ENCODE measurements at regions not wholly inside any gene's neighbourhood (a gene's known extent, or its start where the extent isn't known, plus 50 kb on each side); places are given as distances from the start of the nearest gene placed in this dataset.
A peak's percentile ranks its signal among the peaks of the same experiment; 100 is the strongest.
"Not testable (repeated sequence)": the region's sequence is repeated elsewhere in the genome, so short reads cannot be mapped to it uniquely, and the experiment has no call there.

DNA sequence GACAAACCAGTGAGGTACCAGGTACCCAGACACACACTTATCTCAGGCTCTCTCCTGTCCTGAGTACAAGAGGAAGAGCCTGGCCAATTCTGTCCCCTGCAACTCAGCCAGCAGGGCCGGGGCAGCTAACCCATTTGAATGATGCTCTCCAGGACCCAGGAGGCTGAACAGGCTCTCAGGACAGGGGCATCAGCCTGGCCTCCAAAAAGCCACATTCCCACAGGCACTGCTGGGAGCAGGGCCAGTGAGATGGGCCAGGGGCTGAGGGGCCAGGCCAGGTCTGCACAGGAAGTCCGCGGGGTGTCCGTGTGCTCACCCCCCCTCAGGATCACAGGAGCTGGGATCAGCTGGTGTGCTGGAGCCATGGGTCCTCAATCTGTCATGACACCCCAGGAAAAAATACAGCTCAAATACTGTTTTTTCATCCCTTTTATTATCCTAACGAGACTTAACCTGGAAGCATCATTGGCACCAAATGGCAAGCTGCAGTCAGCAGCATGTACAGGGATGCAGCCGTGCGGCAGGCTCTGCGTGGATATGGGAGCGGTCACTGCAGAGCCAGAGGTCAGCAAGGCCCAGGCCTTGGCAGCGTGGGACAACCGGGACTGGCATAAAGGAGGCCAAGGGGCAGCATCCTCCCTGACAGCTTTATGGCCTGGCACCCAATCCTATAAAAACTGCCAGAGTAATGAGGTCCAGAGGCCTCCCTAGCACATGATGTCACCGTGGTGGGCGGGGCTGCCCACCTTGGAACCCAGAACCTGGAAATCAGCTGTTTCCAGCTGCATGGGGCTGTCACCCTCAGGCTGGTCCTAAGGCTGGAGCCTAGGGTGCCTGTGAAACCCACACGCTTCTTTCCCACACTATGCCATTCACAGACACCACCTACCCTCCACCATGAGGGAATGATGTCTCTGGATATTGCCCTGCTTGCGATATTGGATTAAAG lies 276.7 kb downstream of the C16orf95 start:
- no peak for DNase-seq

DNA sequence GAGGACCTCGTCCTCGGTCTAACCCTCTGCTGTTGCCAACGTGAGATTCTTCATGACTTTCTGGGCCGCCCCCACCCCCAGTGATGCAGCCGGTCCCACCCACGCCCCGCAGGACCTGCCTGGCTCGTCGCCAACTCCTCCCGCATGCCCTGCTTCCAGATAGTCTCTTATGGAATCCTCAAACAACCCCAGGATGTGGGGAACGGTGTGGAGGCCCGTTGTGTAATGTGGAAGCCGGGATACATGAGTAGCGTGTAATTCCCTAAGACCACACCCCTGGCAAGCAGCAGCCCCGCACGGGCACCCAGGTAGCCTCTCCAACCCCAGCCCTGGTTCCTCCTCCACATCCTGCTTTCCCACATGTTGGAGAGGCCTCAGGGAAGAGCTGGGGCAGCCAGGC lies 275.9 kb downstream of the C16orf95 start:
- DNase-seq, result no peak

DNA sequence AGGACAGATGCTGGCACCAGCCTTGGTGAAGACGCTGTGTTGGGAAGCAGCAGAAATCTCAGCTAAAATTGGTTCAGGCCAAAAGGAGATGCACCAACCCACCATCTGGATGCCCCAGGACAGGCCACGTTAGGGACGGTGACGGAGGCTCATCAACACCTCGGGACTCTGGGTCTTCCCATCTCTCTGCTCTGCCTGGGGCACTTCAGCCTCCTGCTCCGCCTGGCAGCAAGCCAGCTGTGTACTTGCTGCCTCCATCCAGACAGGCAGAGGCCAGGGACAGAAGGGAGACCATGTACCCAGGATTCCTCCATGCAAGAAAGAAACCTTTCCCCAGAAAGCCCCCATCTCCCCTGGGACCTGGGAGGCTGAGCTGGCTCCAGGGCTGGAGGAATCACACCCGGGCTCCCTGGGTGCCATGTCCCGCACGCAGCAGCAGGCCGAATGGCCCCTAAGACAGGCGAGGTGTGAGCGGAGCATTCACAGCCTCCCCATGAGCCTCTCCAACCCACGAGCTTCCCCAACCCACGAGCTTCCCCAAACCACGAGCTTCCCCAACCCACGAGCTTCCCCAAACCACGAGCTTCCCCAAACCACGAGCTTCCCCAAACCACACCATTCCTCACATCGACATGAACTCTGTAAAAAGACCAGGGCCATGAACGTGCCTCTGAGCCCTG lies 274.5 kb downstream of the C16orf95 start:
- DNase-seq, result peak; percentile 13

DNA sequence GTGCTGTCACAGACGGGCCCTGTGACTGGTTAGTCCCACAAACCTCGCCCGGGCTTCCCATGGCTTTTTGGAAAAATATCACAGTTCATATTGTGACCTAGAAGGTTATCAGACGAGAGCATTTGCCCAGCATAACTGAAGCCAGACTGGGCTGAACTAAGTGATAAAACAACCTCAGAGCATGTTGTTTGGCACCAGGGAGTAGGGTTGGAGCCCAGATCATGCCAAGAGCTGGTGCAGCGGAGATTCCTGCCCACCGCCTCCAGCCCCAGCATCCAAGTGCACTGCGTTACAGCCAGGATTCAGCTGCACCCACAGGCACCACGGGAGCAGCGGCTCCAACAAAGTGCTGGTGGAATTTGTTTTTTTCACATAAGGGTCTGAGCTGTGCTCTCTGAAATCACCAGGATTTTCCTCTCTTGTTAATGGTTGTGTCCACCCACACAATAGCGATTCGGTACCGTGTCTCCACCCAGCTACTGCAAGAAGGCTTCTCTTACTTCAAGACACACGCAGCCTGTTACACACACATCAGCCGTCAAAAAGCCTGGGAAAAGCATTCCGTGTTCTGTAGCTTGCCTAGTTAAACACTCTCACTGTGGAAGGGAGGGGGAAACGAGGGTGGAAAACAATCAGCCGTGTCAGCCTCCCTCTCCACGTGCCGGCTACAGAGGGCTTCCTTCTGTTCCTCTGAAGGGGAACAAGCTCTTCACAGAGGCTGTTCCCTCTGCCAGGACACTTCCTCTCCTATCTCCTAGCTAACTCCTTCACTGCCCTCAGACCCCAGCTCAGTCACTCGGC lies 273.8 kb downstream of the C16orf95 start:
- no peak for DNase-seq

DNA sequence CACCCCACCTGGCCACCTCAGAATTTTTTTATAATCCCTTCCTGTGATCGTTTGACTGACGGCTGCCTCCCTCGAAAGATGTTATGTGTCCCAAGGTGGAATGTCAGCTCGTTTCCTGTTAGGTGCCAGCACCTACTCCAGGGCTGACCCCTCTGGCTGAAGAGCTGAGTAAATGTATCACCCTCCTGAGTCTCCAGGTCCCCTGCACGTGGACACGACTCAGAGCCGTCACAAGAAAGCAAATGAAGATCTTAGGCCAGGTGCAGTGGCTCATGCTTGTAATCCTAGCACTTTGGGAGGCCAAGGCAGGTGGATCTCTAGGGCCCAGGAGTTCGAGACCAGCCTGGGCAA lies 273.2 kb downstream of the C16orf95 start:
- no peak for DNase-seq

DNA sequence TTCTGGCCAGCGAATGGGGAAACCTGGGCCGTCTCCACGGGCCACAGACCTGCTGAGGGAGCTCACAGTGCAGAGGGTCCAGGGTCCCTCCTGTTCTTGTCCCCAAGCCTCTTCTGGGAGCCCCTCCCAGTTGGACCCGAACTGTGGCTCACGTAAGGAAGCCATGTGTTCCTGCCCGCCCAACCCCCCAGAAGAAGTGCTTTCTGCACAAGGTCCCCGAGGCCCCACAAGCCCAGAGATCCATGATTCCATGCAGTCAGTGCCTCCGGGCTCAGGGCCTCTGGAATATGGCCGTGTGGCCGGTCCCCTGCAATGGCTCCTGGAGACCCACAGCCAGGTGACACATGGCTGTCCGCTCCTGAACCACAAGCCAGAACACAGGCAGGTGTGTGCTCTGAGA lies 272.4 kb downstream of the C16orf95 start:
- DNase-seq, result no peak

DNA sequence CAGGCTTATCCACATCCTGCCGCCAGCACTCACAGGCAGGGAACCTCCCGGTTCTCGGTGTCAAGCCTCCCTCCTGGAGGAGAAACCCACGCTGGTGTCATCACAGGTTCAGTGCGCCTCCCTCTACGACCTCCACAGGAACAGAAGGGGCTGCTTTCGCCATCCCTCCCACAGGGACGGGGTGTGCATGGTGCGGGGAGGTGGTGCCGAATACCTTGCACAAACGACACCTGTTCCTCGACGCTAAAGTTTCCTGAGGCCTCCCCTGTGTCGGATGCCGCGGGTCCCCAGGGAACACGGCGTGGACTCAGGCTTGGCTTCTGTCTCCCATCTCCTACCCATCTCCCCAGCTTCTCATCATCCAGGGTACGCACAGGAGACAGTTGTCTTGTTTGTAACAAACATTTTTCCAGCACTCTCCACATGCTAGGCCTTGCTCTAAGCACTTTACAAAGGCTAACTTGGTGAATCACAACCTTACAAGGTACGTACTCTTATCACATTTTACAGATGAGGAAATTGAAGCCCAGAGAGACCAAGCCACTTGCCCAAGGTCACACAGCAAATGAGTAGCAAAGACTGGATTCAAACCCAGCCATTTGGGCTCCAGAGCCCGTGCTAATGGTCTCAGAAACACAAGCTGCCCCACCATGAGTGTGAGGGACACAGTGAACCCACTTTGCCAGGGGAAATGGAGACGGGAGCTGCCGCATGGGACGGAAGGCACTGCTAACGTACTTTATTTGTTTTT lies 271.6 kb downstream of the C16orf95 start:
- no peak for DNase-seq

DNA sequence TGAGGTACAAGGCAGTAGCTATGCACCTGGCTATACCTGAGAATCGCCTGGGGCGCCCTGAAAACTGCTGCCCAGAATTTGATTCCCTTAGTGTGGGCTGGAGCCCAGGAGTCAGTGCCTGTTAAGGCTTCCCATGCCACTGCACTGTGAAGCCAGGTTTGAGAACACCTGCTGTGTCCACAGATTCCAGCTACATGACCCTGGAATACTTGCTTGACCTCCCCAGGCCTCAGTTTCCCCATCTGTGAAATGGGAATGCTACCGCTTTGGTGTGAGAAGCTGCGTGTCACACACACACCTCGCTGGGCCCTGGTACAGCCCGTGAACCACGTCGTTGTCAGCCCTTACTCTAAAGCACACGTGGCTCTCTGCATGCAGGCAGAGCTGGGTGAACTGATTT lies 271.0 kb downstream of the C16orf95 start:
- DNase-seq, result no peak

DNA sequence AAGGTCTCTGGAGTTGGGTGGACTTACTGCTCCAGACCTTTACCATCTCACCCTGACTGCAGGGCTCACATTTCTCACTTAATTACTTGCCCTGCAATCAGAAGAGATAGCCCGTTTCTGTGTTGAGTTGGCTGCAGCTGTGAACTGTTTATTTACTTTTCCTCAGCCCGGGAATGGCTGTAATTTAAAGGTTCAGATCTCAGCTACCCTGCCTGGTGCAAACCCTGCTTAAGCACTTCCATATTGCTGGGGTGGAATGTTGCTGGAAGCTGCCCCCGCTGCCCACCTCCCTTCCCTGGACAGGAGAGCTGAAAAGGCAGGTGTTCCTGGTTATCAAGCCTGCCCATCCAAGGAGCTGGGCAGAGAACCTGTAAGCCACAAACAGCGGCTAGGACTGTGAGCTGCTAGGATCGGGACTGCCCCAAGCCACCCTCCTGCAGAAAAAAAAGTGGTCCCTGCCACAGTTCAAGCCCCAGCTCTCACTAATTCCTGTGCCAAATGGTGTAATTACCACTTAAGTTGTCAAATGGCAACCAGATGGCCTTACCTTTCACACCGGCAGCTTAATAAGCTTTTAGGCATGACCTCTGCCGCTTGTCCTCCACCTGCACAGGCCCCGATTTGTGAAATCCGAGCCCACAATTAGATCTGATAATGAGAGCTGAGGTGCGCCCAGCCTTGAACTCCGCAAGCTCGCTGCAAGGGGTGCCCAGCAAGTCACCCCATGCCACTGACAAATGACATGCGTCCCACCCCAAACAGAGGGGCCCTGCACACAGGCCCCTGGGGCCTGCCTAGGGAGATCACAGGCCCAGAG lies 269.8 kb downstream of the C16orf95 start:
- DNase-seq, result peak; percentile 13

DNA sequence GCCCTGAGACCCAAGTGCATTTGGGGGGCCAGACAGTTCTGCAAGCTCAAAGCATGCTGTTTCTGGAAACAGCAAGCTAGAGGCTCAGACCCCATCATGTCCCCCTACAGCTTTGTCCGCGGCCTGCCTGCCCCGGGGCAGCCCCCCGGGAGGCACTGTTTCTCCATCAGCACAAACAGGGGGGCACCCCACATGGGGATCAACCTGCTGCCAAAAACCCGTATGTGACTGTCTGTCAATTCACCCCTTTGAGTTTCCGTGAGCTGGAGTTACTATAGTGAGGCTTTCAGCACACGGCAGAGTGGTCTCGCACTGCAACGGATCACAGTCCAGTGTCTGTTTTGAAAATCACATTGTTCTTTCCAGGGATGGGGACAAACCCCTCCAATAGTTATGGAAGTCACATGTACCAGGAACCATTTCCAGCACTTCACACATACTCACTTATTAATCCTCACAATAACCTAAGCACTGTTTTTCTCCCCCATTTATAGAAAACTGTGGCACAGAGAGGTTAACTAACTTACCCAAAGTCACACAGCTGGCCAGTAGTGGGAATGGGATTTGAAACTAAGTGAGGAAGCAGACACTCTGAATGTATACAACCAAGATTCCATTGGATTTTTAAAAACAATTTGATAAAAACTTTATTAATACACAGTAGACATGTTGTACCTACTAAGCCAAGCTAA lies 269.0 kb downstream of the C16orf95 start:
- DNase-seq, result no peak

DNA sequence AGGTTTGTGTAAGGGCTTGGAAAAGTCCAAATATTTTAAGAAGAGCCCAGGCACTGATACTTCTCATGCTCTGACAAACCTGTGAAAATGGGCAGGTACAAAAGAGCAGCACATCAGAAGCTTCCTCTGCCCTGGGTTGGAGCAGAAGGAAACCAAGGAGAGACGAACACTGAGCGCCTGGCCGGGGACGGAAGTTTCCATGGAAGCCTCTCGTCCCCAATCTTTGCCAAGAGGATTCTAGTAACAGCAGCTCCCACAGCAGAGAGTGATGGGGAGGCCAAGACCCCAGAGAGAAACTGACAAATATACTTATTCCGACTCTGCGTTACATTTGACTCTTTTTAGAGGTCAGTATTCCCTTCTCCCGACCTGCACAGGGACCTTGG lies 268.5 kb downstream of the C16orf95 start:
- DNase-seq, result no peak

DNA sequence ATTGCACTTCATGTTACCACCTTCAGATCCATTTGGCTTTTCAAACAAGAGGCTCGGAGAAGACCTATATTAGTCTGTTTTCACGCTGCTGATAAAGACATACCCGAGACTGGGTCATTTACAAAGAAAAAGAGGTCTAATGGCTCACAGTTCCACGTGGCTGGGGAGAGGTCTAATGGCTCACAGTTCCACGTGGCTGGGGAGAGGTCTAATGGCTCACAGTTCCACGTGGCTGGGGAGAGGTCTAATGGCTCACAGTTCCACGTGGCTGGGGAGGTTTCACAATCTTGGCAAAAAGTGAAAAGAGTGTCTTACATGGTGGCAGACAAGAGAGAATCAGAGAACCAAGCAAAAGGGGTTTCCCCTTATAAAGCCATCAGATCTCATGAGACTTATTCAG lies 268.0 kb downstream of the C16orf95 start:
- DNase-seq, result not testable (repeated sequence)

DNA sequence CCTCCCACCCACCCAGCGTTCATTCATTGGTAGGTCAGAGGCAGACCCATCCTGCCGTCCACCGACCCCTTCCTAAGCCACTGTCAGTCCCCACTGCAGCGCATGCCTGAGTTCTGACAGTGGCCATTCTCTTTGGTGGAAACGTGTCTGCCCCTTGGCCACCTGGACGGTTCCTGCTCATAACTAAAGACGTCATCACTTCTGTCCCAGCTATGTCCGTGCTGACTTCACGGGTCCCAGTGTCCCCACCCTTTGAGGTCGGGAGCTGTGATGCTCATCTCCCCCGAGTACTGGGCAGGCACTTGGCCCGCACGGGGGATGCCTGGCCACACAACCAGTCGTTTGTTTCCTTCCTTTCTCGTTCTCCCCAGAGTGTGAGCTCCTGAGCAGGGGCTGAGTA lies 267.1 kb downstream of the C16orf95 start:
- no peak for DNase-seq

DNA sequence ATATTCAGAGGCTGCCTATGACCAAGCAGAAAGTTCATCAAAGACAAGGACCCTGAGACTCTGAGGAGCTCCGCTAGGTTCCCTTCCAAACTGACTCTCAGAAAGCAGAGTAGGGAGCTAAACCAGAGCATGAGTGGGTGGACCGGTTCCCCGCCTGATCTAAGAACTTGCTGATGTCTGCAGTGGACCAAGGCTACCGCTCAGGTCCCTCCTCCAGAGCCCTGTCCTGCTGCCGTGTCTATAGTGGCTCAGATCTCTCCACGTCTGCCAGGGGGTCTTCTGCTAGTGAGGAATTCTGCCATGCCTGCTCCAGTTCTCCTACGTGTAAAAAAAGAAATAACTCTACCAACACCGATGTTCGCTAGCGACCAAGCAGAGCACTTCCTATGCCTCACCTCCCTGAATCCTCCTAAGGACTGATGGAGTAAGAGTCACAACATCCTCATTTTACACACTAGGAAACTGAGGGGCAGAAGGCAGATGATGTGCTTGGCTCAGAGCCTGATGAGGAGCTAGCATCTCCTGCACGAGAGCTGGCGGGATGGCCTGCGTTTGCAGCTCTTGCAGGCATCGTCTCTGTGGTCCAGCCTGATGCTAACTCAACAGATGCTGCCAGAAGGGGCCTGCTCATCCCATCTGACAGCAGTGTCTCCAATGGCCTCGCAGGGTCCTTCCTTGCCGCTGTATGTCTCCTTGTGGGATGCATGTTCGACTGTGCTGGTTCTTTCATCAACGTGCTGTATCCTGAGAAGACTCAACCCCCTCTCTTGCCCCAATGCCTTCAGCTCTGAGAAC lies 265.5 kb downstream of the C16orf95 start:
- DNase-seq, result no peak

DNA sequence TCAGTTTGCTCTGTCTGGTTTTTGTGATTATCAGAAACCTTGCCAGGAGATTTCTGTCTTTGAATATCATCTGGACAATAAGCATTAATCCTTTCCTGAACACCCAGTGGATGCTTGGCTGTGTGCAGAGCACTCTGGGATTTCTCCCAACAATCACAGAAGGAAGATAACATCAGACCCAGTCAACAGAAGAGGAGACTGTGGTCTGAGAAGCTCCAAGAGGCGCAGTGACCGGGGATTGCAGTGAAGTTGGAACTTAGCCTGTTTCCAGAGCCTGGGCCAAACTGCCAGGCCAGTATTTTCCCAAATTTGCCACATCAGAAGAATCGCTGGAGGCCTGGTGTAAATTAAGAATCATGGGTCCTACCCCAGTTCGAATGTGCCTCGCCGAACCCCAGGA lies 264.7 kb downstream of the C16orf95 start:
- DNase-seq, result peak; percentile 31

DNA sequence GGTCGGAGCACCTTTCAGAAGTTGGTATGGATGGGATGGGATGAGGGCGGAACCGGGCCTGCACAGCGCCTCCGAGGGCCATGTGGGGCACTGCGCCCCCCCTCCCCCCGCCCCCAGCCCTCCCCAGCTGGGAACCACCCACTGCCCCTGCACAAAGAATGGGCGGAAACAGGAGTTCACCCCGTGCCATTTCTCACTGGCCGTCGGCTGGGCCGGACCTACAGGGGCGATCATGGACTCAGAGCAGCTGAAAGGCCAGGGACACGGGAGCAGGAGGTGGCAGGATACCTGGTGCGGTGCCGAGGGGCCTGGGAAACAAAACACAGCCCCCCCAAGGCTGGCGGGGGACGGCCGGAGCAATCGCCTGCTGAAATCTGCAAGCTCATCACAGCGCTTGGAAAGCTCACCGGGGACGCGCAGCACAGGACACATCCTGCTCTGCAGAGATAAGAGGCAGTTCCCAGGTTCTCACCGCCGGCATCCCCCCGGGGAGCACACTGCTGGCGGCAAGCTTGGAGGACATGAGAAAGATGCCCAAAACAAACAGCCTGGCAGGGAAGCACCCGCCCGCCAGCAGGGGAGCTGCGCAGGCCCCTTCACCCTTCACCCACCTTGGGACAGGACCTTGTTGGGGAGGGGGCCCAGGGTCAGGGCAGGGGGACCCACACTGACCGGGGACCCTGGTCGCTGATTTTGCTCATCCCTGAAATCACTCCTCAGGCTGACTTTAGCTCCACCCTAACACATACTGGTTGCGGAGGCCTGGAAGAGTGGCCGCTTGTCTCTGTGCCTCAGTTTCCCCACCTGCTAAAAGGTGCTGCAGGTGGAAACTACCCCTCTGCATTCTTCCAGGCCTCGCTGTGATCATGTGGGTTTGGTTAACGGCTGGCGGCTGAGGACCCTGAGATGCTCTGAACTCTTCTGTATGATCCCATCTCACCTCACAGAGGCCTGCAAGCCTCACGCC lies 263.9 kb downstream of the C16orf95 start:
- no peak for DNase-seq

DNA sequence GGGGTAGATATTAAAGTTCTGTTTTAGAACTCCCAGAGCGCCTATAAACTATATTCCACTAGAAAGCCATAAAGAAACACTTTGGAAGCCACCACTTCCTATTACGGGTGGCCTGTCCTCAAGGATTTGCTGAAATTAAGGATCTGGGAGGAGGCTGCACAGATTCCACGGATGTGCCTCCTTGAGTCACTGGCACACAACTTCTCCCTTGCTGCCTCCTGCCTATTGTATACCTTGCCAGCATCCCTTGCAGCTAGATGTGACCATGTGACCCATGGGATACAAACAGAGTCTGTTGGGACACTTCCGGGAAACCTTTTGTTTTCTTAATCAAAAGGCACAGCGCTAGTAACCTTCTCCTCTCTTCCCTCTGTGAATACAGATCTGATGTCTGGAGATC lies 263.0 kb downstream of the C16orf95 start:
- no peak for DNase-seq

DNA sequence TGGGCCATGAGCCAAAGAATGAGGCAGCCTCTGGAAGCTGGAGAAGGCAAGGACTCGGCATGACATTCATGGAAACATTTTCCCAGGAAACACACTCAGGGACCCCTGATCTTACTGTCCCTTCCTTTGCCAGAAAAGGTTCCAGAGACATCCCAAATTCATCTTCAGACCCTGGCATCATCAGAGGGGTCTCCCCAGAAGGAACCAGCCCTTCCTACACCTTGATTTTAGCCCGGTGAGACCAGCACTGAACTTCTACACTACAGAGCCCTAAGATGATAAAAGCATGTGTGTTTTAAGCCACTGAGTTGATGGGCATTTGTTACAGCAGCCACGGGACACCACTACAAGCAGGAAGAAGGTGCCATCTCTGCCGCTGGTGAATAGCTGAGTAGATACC lies 262.3 kb downstream of the C16orf95 start:
- no peak for DNase-seq

DNA sequence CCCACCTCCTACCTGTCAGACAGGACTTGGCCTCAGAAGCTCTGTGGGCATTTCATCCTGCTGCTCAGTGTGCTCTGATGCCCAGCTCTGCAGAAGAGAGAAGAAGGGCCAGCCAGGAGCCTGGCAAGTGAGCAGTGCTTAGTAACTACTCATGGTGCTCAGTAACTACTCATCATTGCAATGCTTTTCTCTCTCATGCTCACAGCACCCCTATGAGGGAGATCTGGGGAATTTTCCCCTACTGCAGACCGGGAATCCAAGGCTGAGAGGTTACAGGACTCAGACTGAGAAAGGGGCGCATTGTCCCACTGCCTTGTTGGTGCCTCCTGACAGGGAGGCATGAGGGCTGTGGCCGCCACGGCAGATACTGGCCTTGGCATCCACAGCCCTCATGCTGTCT lies 261.1 kb downstream of the C16orf95 start:
- peak; percentile 62 for DNase-seq

Data from fibroblast of skin of scalp (primary cell).